ENCODE measurements at regions not wholly inside any gene's neighbourhood (a gene's known extent, or its start where the extent isn't known, plus 50 kb on each side); places are given as distances from the start of the nearest gene placed in this dataset.

DNA sequence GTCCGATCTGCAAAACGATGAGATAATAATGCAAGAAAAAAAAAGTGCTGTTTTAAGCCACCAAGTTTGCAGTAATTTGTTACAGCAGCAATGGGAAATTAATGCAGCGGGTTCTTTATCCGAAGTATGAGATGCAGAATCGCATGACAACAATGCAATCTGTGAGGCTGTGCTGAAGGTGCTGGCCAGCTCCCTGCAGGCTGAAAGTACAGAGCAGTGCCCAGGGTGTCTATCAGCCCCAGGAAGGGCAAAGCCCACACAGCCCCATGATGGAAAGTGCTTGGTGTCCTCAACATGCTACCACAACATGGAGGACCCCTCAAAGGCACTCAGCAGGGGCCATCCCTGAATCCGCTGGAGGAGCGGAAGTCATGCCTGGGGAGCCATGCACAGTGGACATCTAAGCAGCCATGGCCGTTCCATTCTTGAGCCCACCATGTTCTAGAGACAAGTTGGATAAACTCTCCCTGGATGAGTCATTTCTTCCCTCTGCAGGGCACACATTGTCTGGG is 199.5 kb upstream of the PFKP start:
- POLR2A ChIA-PET, result no interaction called here
- H3K9me3 ChIP-seq (ENCODE audit: control extremely low read depth in 1 of 3, control insufficient read depth in 2 of 3, insufficient read depth in 1 of 3, low read length in 2 of 3), result peaks cover 0 to 7% (median 0%) of the 10 kb centered on the region in 3 donors
- peaks cover 0 to 2% (median 0%) of the 10 kb centered on the region in 4 experiments for H3K27me3 ChIP-seq (replicated peaks in 1 of 4; ENCODE audit: control extremely low read depth in 1 of 4, control insufficient read depth in 3 of 4, insufficient read depth in 4 of 4, low read length in 3 of 4)
- H3K4me1 Mint-ChIP-seq, result no peaks in the 10 kb centered on the region
- no peak overlapping the region for H3K9ac ChIP-seq (ENCODE audit: low read length)
- no peak overlapping the region for H2AFZ ChIP-seq (ENCODE audit: insufficient read depth, low read depth, low read length, poor library complexity, severe bottlenecking)
- H3K9me3 Mint-ChIP-seq (ENCODE audit: insufficient read depth), result no peaks in the 10 kb centered on the region
- no peak overlapping the region for H3K4me2 ChIP-seq (replicated peaks; ENCODE audit: low read depth, low read length, poor library complexity, severe bottlenecking)
- TF ChIP-seq, protein P1, sequence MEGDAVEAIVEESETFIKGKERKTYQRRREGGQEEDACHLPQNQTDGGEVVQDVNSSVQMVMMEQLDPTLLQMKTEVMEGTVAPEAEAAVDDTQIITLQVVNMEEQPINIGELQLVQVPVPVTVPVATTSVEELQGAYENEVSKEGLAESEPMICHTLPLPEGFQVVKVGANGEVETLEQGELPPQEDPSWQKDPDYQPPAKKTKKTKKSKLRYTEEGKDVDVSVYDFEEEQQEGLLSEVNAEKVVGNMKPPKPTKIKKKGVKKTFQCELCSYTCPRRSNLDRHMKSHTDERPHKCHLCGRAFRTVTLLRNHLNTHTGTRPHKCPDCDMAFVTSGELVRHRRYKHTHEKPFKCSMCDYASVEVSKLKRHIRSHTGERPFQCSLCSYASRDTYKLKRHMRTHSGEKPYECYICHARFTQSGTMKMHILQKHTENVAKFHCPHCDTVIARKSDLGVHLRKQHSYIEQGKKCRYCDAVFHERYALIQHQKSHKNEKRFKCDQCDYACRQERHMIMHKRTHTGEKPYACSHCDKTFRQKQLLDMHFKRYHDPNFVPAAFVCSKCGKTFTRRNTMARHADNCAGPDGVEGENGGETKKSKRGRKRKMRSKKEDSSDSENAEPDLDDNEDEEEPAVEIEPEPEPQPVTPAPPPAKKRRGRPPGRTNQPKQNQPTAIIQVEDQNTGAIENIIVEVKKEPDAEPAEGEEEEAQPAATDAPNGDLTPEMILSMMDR (IDR thresholded peaks at IDR 0.05), result no peak
- no peak for TF ChIP-seq EZH2 (IDR thresholded peaks at IDR 0.05; ENCODE audit: borderline replicate concordance, insufficient read depth, low read depth, low read length, poor library complexity, severe bottlenecking)
- peaks cover 9% of the 10 kb centered on the region for H3K27me3 Mint-ChIP-seq
- H3K36me3 ChIP-seq (replicated peaks in 1 of 2; ENCODE audit: control extremely low read depth in 1 of 2, control insufficient read depth in 1 of 2, extremely low read depth in 1 of 2, insufficient read depth in 2 of 2, low read length in 1 of 2), result no peaks in the 10 kb centered on the region
- DNase-seq (no peak), ATAC-seq (ENCODE audit: low read depth) (no peak)
- no peak overlapping the region for H3K4me3 Mint-ChIP-seq
- intact Hi-C loops (cut with micrococcal nuclease), result no loop called here
- no peaks in the 10 kb centered on the region for H3K4me1 ChIP-seq (ENCODE audit: control insufficient read depth in 2 of 2, insufficient read depth in 2 of 2, low read length in 2 of 2)
- 93% methylated on average over 7 of the region's 8 CpGs for WGBS (ENCODE audit: insufficient coverage)
- H4K20me1 ChIP-seq (ENCODE audit: control insufficient read depth, insufficient read depth, low read length, poor library complexity, severe bottlenecking), result no peaks in the 10 kb centered on the region
- CTCF ChIA-PET, result no interaction called here
- H3K79me2 ChIP-seq (ENCODE audit: control insufficient read depth, insufficient read depth, low read length), result no peaks in the 10 kb centered on the region
- H3K27ac ChIP-seq (ENCODE audit: low read length in 2 of 2), result no peak overlapping the region
- no peak overlapping the region for H3K4me3 ChIP-seq (ENCODE audit: control extremely low read depth in 1 of 5, extremely low read depth in 1 of 5, insufficient read depth in 1 of 5, low read depth in 2 of 5, low read length in 4 of 5)
- H3K27ac Mint-ChIP-seq, result no peak overlapping the region

DNA sequence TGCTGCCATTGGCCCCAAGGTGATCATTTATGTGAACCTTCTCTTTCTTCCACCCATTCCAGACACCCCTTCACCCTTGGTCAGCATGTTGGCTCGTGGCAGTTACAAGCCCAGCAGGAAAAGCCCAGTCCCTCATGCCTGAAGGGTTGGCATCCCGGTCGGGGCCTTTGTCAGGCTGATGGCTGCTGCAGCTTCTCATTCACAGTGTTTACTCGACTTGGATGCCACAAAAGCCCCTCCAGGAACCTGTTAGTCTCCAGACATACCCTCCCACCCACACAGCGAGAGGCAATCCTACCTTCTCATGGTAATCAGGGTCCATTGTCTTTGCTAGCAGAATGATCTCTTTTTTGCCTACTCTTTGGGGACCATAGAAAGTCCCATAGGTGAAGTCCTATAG is 200.8 kb upstream of the PFKP start:
- H3K27ac ChIP-seq (ENCODE audit: low read length in 2 of 2), result no peak overlapping the region
- intact Hi-C loops (cut with micrococcal nuclease), result no loop called here
- H3K9ac ChIP-seq (ENCODE audit: low read length), result no peak overlapping the region
- H3K4me2 ChIP-seq (replicated peaks; ENCODE audit: low read depth, low read length, poor library complexity, severe bottlenecking), result no peak overlapping the region
- 50% methylated on average over 5 of the region's 5 CpGs for WGBS (ENCODE audit: insufficient coverage)
- Mint-ChIP-seq H3K4me3 (no peak overlapping the region), H3K27me3 (peaks cover 11% of the 10 kb centered on the region), H3K9me3 (ENCODE audit: insufficient read depth) (no peaks in the 10 kb centered on the region), H3K4me1 (no peaks in the 10 kb centered on the region), H3K27ac (no peak overlapping the region)
- H3K36me3 ChIP-seq (replicated peaks in 1 of 2; ENCODE audit: control extremely low read depth in 1 of 2, control insufficient read depth in 1 of 2, extremely low read depth in 1 of 2, insufficient read depth in 2 of 2, low read length in 1 of 2), result no peaks in the 10 kb centered on the region
- TF ChIP-seq, protein P1 (IDR thresholded peaks at IDR 0.05), result no peak
- no peak for TF ChIP-seq EZH2 (IDR thresholded peaks at IDR 0.05; ENCODE audit: borderline replicate concordance, insufficient read depth, low read depth, low read length, poor library complexity, severe bottlenecking)
- H2AFZ ChIP-seq (ENCODE audit: insufficient read depth, low read depth, low read length, poor library complexity, severe bottlenecking), result no peak overlapping the region
- POLR2A ChIA-PET, result no interaction called here
- no peaks in the 10 kb centered on the region for H3K4me1 ChIP-seq (ENCODE audit: control insufficient read depth in 2 of 2, insufficient read depth in 2 of 2, low read length in 2 of 2)
- no peak overlapping the region for H3K4me3 ChIP-seq (ENCODE audit: control extremely low read depth in 1 of 5, extremely low read depth in 1 of 5, insufficient read depth in 1 of 5, low read depth in 2 of 5, low read length in 4 of 5)
- ATAC-seq (ENCODE audit: low read depth) (no peak), DNase-seq (no peak)
- CTCF ChIA-PET, result no interaction called here
- peaks cover 0 to 7% (median 0%) of the 10 kb centered on the region in 3 donors for H3K9me3 ChIP-seq (ENCODE audit: control extremely low read depth in 1 of 3, control insufficient read depth in 2 of 3, insufficient read depth in 1 of 3, low read length in 2 of 3)
- peaks cover 0 to 2% (median 0%) of the 10 kb centered on the region in 4 experiments for H3K27me3 ChIP-seq (replicated peaks in 1 of 4; ENCODE audit: control extremely low read depth in 1 of 4, control insufficient read depth in 3 of 4, insufficient read depth in 4 of 4, low read length in 3 of 4)
- no peaks in the 10 kb centered on the region for H4K20me1 ChIP-seq (ENCODE audit: control insufficient read depth, insufficient read depth, low read length, poor library complexity, severe bottlenecking)
- H3K79me2 ChIP-seq (ENCODE audit: control insufficient read depth, insufficient read depth, low read length), result no peaks in the 10 kb centered on the region

Data from B cell (primary cell).